ENCODE measurements at regions not wholly inside any gene's neighbourhood (a gene's known extent, or its start where the extent isn't known, plus 50 kb on each side); places are given as distances from the start of the nearest gene placed in this dataset.
"Not testable (repeated sequence)": the region's sequence is repeated elsewhere in the genome, so short reads cannot be mapped to it uniquely, and the experiment has no call there.

- TF ChIP-seq POLR2A, CTCF (IDR thresholded peaks at IDR 0.05): not testable (repeated sequence)
Measured at GRCh38 chr14:49031710-49032109, 554.5 kb downstream of the RPS29 start.

Data from uterus (tissue), 2 donors.